GM21576 (cell line): ENCODE measurements at regions not wholly inside any gene's neighbourhood (a gene's known extent, or its start where the extent isn't known, plus 50 kb on each side); places are given as distances from the start of the nearest gene placed in this dataset.
A peak's percentile ranks its signal among the peaks of the same experiment; 100 is the strongest.

Experiments used
- ATAC-seq: cut with Tn5 transposase; IDR thresholded peaks from one replicate; pipeline ENCODE4 v1.9.1; 2021; ENCODE audit warnings: mild to moderate bottlenecking, moderate library complexity; ENCODE audit not compliant: unreplicated experiment

DNA sequence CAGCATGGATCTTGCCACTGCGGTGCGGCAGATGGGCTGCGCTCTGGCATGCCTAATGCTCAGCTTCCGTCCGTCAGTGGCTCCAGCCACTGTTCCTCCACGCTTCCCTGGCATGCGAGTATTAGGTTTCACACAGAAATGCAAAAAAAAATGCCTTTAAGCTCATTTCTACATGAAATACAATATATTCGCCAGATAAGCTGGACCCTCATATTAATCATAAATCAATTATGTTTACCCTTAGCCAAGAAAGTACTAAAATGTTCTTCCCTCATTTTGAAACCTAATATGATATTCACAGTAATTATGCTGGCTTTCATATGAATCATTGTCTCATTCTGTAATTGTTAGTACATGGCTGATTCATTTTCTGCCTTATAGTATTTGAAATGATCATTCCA, 115.5 kb upstream of the FAM241A start:
- ATAC-seq = no peak

DNA sequence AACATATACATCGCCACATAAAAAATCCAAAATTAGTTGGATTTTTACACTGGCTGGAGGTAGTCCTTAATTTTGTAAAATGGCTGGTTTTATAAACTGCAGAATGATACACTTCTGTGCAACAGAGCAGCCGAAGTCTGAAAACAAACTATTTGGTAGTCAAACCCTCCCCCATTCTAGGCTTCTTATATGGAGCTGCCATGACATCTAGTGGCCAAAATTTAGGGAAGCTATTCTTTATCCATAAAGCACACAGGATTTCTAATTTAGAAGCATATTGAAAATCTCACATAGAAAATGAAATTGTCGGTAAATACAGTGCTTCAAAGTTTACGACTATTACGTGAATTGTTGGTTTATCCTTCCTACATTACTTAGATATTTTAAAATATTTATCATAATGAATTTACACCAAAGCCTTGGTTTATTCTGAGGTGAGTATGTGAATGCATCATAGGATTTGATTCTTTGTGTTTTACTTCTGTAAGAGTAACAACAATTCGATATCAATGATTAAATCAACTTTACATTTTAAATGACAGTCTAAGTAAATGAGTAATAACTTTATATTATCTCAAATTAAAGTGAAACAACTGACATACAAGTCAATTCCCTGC, 113.4 kb upstream of the FAM241A start:
- ATAC-seq = peak; percentile 62

DNA sequence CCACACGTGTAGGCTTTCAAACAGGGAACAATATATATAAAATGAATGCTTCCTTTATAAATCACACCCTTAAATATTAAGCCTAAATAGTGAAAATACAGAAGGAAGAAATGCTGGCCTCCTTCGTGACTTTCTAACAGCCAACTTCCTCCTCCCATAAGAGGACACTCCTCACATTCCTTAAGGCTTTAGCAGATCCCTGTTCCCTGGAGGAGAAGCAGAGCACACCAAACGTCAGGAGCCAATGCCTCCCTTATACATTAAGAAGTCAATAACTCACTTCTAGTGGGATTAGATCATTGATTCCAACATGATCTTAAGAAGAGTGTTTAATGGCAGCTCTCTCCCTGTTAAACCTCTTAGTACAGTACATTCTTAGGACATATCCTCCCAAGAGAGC, 108.4 kb upstream of the FAM241A start:
- ATAC-seq = no peak

DNA sequence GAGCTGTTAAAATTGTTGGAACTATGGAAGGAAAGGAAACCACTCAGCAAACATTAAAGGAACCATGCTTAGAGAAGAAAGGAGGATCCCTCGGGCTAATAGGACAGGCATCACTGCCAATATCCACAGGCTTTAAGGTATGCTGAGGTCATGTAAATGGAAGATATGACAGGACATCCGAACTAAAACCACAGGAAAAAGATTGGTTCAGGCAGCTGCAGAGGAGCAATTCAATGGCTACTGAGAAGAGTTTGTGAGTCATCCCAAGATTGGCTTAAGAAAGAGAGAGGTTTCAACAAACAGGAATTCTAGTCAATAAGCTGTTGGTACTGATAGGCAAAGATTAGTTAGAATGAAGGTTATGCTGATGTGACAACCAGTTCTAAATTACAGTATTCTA, 106.4 kb upstream of the FAM241A start:
- ATAC-seq = no peak

DNA sequence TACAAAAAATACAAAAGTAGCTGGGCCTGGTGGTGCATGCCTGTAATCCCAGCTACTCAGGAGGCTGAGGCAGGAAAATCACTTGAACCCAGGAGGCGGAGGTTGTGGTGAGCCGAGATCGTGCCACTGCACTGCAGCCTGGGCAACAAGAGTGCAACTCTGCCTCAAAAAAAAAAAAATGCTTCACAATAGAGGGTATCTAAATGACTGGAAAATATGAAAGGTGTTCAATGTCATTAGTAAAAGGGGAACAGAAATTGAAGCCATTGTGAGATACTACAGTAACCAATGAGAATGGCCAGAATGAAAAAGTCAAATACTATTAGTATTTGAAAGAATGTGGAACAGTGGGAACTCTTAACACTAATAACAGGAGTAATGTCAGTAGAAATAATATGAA, 96.1 kb upstream of the FAM241A start:
- peak; percentile 93 for ATAC-seq

DNA sequence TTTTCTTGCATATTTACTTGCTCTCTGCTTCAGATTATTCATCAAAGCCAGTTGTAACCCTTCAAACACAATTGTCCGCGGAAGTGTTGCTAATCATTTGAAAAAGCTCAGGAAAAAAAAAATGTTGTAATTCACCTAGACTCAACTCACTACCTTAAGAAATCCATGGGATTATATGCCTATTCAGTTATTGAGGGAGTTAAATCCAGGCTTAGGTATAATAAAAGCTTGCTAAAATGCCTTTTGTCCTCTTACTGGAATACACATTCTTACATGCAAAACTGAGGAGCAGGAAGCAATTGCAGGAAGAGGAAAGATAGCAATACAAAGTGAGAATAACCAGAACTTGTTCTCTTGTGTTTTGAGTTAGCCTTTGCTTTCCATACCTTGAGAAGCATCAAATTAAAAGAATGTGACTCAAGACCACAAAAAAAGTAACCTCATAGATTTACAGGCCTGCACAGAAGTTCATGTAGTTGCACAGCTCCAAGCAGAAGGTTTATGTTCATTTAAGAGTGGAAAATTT, 91.4 kb upstream of the FAM241A start:
- no peak for ATAC-seq

DNA sequence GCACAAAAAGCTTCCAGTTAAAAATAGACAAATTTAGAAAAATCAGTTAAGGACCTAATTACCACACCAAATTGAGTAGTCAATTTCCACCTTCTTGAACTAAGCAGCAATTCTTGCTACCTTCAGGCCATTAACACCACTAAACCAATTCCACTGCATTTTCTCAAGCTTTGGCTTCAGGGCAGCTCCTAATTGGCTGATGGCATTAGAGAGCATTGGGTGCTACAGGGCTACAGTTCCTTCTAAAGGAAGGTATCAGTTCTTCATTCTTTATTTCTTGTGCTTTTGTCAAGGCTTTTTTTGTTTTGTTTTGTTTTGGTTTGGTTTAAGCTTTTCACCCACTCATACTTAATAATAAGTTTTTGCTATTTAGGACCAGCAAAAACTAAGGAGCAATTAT, 90.2 kb upstream of the FAM241A start:
- no peak for ATAC-seq

DNA sequence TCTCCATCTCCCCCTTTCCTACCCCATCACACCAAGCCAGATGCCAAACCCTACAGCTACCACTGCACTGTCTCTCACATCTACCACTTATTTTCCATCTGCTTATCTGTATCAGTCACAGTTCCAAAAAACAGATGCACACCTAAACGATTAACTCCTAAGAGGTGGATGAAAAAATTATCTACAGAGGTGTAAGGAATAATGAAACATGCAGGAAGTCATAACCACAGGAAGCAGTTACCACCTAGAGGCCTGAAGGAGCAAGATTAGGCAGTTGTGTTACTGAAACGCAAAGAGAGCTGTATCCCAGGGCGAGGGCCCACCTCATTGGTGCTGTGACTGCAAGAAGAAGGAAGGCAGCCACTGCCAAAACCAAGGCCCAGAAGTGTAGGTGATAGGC, 87.8 kb upstream of the FAM241A start:
- ATAC-seq = no peak

DNA sequence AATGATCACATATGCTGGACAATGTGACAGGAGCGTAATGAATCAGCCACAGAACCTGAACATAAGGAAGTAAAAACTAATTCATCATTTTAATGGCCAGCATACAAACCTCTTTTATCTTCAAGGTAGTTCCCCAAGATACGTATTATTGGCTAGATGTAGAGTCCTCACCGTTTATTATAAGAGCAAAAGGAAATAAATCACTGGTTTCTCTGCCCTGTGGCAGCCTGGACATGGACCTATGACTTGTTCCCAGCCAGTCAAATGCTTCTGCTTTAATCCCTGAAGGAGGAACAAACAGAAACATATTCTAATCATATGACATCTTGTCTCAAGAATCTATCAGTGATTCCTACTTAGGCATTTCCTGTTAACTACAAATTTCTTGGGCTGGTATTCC, 86.8 kb upstream of the FAM241A start:
- no peak for ATAC-seq

DNA sequence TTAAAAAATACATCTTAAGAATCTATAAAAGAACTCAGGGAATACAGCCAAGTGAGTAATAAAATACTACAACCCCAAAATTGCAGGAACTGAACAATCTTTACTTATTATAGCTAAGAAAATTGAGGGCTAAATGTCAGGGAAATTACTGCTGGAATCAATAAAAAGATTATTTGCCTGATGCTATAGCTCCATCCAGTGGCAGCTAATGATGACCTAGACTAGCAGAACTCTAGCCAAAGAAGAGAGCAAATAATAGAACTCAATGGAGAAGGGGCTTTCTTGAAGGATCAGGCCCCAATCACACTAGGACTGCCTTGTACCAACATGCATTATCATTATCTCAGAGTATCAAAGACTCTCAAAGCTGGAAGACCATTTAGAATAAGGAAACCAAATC, 85.0 kb upstream of the FAM241A start:
- no peak for ATAC-seq

DNA sequence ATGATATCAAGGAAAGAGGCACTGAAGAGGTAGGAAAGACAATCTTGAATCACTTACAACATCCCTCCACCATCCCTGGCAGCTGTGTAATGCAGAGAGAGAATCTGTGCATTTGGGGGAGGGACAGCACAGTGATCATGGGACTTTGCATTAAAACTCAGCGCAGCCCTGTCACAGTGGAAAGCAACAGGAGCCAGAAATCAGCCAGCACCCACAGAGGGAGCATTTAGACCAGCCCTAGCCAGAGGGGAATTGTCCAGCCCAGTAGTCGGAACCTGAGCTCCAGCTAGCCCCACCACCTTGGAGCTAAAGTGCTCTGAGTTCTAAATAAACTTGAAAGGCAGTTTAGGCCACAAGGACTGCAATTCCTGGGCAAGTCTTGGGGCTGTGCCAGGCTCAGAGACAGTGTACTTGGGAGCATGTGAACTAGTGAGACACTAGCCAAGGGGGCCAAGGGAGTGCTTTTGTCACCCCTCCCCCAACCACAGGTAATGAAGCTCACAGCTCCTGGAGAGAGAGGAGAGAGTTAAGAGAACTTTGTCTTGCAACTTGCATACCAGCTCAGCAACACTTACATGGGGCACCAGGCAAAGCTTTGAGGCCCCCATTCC, 83.9 kb upstream of the FAM241A start:
- ATAC-seq = no peak

DNA sequence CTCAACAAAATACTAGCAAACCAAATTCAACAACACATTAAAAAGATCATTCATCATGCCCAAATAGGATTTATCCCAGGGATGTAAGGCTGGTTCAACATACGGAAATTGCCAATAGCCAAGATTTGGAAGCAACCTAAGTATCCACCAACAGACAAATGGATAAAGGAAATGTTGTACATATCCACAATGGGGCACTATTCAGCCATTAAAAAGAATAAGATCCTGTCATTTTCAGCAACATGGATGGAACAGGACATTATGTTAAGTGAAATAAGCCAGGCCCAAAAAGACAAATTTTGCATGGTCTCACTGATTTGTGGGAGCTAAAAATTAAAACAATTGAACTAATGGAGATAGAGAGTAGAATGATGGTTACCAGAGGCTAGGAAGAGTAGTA, 82.0 kb upstream of the FAM241A start:
- no peak for ATAC-seq

DNA sequence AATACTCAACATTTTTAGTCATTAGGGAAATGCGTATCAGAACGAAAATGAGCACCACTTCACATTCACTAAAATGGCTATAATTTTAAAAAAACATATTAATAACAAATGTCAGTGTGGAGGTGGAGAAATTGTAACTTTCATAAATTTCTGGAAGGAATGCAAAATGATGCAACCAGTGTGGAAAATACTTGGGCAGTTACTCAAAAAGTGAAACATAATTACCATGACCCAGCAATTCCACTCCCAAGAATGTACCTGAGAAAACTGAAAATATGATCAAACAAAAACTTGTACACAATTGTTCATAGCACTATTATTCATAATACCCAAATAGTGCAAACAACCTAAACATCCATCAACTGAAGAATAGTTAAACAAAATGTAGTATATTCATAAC, 76.1 kb upstream of the FAM241A start:
- no peak for ATAC-seq

DNA sequence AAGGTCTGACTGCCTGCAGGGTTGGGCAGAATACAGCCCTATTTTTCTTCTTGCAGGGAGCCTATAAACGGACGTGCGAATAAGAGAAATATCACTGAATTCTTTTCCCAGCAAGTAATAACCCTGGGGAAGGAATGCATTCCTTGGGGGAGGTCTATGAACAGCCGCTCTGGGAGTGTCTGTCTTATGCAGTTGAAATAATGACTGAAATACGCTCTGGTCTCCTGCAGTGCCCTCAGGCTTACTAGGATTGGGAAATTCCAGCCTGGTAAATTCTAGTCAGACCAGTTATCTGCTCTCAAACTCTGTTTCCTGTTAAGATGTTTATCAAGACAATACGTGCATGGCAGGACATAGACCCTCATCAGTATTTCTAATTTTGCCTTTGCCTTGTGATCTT, 72.1 kb upstream of the FAM241A start:
- ATAC-seq = no peak

DNA sequence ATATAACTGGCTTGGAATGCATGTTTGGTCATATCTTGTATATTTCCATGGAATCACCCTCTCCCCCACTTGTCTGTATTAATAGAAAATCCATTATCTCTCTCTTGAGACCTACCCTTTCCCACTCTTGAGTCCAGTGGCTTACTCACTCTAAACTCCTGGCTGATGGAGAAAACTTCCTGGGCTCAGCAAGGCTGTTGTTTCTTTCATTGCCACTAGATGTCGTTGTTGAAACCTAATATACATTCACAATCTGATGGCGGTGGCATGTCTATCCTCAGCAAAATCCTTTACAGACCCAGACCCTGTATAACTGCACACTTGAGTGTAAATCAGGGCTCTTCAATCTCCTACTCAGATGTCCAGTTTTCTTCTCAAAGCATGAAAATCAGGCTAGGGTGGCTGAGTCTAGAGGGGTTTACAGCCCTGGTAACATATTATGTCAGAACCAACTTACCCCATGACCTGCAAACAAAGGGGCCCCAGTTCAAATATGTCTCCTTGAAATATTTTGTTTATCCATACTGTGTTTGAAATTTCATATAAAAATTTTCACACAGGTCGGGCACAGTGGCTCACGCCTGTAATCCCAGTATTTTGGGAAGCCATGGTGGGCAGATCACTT, 70.0 kb upstream of the FAM241A start:
- peak; percentile 79 for ATAC-seq

DNA sequence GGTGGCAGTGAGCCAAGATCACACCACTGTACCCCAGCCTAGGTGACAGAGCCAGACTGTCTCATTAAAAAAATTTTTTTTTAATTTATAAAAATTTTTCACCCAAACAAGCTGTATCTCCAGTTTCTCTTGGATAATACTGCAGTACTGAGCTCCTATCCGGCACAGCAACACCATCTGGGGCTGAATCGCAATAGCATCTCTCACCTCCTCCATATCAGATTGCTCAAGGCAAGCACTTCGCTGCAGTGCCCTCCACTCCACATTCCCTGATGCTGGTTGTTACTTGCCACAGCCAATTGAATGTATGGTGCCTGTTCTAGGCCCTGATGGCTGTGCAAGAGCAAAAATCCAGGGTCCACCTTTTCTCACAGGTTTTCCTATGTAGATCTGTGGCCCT, 69.3 kb upstream of the FAM241A start:
- ATAC-seq = no peak

DNA sequence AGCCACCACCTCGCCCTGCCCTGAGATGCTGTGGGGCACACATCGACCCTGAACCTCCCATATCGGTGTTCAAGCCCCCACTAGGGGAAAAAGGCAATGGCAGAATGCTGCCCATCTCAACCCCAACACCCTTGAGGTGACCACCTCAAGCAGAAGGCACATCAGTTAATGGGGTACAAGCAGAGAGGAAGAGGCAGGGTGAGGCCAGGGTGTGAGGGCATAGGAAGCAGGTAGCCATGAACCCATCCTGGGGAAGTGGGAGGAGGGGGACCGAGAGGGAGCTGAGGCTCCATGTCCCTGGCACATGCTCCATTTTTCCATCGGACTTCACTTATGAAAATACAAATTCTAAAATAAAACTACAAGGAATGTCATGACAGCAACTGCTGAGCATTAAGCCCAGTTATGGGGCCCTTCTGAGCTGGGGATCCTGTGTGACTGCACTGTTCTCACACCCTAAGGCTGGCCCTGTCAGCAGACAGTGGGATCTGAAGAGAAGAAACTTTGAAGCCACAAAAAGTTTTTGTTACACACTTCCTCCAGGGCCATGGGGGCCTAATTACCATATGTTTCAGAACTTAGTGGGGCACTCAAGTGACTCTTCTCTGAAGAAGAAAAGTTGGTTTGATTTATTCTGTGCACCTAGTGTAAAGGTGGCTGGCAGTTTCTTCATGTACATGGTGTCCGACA, 68.2 kb upstream of the FAM241A start:
- no peak for ATAC-seq

DNA sequence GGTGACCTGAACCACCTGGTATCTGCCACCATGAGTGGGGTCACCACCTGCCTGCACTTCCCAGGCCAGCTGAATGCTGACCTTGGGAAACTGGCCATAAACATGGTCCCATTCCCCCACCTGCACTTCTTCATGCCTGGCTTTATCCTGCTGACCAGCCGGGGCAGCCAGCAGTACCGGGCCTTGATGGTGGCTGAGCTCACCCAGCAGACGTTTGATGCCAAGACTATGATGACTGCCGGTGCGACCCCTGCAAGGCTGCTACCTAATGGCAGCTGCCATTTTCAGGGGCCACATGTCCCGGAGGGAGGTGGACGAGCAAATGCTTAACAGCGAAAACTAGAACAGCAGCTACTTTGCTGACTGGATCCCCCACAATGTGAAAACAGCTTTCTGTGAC, 67.5 kb upstream of the FAM241A start:
- no peak for ATAC-seq

DNA sequence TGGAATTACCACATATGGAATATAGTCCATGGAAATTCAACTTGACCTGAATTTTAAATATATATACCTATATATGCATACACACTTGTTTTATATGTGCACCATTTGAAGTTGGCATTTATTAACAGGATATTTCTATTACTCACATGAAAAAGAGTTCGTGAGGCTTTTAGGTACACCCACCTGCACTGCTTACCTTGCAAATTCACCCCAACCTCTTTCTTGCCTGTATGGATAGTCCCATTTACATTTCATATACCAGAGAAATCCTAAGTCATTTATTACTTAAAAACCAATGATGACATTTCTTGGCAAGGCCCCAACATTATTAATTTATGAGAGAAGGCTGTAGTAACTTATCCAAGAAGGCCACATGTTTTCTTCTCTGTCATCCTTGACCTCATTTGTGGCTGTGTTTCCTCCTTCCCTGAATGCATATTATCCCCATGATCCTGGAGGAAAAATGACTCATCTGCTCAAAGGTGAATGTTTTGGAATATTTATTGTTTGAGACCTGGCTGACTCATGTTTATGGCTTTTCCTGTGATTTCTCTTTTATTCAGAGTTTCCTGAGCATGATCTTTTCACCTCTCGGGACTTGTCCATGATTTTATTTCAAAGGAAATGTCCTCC, 62.2 kb upstream of the FAM241A start:
- no peak for ATAC-seq

DNA sequence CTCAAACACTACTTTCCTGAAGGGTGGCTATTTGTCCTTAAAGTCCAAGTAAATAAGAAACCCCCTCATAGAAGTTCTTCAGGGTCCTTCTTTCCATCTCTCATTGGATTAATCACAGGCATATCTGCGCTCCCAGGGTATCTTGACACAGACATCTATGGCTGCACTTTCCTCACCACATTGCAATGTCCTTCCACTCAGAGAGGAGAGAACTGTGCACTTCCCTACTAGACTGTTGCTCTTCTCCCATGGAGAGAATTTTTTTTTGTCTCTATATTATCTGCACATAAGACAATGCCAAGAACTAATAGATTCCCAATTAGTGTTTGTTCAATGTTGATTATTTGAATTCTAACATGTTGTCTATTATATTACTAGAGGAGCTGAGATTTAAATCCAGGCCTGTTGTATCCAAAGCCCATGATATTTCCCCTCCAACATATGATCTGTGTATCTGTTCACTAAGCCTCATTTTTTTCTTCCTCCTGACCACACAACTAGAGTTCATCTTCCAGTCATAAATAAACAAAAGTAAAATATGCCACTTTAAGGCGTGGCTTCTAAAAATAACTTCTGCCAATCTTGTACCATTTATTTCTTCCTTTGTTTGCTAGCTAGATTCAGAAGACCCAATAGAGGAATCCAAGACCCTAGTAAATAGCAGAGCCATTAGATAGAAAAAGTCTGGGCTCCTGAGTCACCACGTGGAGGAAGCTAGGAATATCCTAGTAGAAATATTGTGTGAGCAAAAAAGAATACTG, 61.5 kb upstream of the FAM241A start:
- ATAC-seq = no peak
